ENCODE measurements at regions not wholly inside any gene's neighbourhood (a gene's known extent, or its start where the extent isn't known, plus 50 kb on each side); places are given as distances from the start of the nearest gene placed in this dataset.

DNA sequence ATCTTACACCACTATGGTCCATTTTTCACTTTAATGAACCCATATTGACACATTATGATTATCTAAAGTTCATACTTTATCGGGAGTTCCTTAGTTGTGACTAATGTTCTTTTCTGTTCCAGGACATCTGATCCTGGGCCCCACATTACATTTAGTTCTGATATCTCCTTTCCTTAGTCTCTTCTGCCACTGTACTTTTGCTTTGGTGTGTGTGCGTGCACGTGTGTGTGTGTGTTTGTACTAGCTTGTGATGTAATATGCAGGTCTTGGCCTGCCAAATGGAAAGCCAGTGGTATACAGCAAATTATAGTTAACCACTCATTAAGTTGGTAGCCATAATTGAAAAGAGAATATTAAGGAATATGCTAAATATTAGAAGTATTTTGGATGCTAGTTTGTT, 88.0 kb downstream of the CDC42EP3 start:
- no peak for DNase-seq (ENCODE audit: extremely low read depth, low read depth)
- TF ChIP-seq, protein P1, sequence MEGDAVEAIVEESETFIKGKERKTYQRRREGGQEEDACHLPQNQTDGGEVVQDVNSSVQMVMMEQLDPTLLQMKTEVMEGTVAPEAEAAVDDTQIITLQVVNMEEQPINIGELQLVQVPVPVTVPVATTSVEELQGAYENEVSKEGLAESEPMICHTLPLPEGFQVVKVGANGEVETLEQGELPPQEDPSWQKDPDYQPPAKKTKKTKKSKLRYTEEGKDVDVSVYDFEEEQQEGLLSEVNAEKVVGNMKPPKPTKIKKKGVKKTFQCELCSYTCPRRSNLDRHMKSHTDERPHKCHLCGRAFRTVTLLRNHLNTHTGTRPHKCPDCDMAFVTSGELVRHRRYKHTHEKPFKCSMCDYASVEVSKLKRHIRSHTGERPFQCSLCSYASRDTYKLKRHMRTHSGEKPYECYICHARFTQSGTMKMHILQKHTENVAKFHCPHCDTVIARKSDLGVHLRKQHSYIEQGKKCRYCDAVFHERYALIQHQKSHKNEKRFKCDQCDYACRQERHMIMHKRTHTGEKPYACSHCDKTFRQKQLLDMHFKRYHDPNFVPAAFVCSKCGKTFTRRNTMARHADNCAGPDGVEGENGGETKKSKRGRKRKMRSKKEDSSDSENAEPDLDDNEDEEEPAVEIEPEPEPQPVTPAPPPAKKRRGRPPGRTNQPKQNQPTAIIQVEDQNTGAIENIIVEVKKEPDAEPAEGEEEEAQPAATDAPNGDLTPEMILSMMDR (IDR thresholded peaks at IDR 0.05; ENCODE audit: low read depth, low read length), result no peak

DNA sequence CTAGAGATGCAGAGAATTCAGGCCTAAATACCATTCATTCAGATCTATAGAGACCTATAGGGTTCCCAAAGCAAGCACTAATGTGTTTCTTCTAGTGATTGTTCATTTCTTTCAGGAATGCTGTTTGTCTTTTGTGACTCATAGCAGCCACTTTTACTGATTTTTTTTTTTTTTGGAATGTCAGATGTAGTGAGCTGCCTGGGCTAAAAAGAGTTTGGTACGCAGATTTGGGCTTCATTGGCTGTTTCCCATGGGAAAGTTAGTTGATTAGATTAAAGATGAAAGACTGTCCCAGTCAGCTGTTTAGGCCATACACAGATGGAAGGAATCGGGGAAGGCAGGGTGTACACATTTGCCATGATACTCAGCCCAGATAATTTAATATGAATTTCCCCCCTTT, 87.6 kb downstream of the CDC42EP3 start:
- no peak for DNase-seq (ENCODE audit: extremely low read depth, low read depth)
- TF ChIP-seq, protein P1 (IDR thresholded peaks at IDR 0.05; ENCODE audit: low read depth, low read length), result no peak

DNA sequence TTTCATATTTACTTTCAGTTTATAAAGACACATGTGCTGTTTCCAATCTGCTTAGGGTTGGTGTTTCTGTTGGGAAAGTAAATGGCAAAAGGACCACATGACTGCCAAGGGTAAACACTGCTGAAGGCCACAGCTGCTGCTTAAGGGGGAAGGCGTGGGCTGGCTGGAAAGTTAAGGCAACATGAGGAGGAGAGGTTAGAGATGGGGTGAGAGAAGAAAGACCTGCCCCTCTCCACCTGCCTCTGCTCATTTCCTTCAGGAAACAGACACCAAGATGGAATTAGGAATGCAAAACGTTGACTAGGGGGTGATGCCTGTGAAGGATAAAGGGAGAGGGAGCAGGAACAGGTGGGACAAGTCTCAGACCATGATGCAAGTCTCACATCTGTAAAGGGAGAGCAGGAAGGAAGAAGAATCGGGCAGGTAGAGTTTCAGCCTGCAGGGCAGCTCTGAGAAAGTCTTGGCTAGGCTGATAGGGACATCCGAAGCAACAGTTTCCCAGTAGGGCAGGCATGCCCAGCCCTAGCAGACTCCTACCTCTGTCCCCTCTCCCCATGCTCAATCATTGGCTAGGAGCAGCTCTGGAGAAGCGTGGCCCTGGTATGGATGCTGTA, 86.0 kb downstream of the CDC42EP3 start:
- TF ChIP-seq, protein P1 (IDR thresholded peaks at IDR 0.05; ENCODE audit: low read depth, low read length), result no peak
- DNase-seq (ENCODE audit: extremely low read depth, low read depth), result no peak

DNA sequence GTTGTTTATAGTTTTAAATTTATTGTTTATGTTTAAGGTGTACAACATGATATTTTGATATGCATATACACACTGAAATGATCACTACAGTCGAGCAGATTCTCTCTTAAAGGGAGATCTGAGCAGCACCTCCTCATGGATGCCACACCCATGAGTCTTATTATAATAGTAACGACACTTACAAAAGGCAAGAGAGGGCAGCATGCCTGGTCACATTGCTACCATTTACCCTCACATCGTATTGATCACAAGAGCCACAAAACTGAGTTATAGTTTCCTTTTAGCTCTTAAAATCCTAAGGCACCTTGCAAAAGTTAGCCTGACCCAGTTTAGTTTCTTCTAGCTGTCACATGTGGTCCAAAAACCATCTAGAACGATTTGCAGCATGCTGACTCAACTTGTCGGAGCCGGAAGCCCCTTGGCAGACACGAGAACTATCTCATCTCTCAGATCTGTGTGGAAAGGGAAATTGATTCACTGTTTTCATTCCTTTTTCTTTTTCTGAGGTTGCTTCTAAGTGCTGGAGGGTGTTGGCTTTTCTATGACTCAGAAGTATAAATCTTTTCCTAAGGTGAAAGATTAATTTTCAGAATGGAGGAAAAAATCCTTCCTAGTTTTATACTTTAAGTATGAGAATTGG, 85.3 kb downstream of the CDC42EP3 start:
- no peak for DNase-seq (ENCODE audit: extremely low read depth, low read depth)
- TF ChIP-seq, protein P1 (IDR thresholded peaks at IDR 0.05; ENCODE audit: low read depth, low read length), result no peak

DNA sequence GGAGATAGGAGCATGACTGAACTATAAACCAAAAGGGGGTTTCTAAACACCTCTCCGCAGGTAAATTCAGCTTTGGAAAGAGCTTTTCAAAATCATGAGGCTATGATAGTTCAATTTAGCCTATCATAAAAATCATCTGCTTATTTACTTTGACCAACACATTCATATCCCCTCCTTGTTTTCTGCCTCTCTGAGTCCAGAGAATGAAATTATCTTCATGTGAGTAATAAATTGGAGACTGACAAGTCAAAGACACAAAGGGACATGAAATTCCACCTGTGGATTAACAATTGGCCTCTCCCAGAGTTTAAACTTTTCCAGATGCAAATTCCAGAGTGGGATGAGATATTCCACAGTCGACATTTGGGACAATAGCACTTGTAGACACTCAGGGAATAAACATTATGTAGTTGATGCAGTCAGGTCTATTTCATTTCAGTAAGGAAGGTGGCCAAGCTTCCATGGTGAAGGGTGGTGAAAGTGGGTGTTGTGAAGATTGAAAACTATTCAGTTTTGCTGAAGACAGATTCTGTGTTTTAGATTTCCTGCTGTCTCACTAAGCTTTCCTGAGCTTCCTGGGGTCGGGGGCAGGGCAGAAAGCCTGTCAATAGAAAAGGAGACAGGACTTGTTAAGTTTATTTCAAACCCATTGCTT, 84.7 kb downstream of the CDC42EP3 start:
- TF ChIP-seq, protein P1 (IDR thresholded peaks at IDR 0.05; ENCODE audit: low read depth, low read length), result no peak
- no peak for DNase-seq (ENCODE audit: extremely low read depth, low read depth)

- DNase-seq (ENCODE audit: extremely low read depth, low read depth), result no peak
- TF ChIP-seq, protein P1 (IDR thresholded peaks at IDR 0.05; ENCODE audit: low read depth, low read length), result no peak
These were observed 83.6 kb downstream of the CDC42EP3 start for GRCh38 chr2:37587817-37588216.

DNA sequence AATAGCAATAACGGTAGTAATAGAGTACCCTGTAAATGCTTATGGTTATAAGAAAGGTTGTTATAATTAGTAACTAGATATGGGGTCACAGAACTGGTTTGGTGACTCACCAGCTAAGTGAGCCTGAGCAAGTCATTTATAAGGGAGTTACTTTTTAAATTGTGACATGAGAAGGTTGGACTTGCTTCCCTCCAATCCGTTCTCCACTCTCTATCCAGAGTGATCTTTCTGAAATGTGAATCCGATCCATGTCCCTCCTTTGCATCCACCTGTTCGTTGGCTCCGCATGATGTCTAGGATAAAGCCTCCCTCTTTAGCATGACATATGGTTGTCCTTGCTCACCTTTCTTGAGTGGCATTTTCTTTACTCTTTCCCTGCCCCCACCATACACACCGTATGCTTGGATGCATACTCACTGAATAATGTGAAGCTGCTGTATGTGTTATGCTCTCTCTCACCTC, 83.1 kb downstream of the CDC42EP3 start:
- no peak for DNase-seq (ENCODE audit: extremely low read depth, low read depth)
- TF ChIP-seq, protein P1 (IDR thresholded peaks at IDR 0.05; ENCODE audit: low read depth, low read length), result no peak

All from AG09319 (cell line).